ENCODE measurements at regions not wholly inside any gene's neighbourhood (a gene's known extent, or its start where the extent isn't known, plus 50 kb on each side); places are given as distances from the start of the nearest gene placed in this dataset.

- Histone ChIP-seq H2AFZ (ENCODE audit: low read length) (no peak overlapping the region), H3K79me1 (ENCODE audit: low read depth, low read length) (no peaks in the 10 kb centered on the region), H2BK15ac (ENCODE audit: low read length) (no peak overlapping the region), H3K4ac (ENCODE audit: low read length) (no peak overlapping the region), H3K4me2 (ENCODE audit: insufficient read depth, low read length, poor library complexity, severe bottlenecking) (no peak overlapping the region), H2AK5ac (ENCODE audit: low read depth, low read length) (no peak overlapping the region), H2BK12ac (ENCODE audit: low read length) (no peak overlapping the region), H4K91ac (ENCODE audit: low read depth, low read length, poor library complexity) (no peak overlapping the region), H4K8ac (ENCODE audit: low read depth, low read length) (no peak overlapping the region), H3K14ac (ENCODE audit: low read length) (no peak overlapping the region), H2BK5ac (ENCODE audit: low read length) (no peak overlapping the region), H3K9ac (ENCODE audit: low read depth, low read length, poor library complexity) (no peak overlapping the region), H3K23ac (ENCODE audit: low read depth, low read length, poor library complexity) (no peak overlapping the region), H3K27me3 (ENCODE audit: control insufficient read depth in 3 of 3, insufficient read depth in 3 of 3, low read depth in 1 of 3, low read length in 3 of 3) (no peaks in the 10 kb centered on the region), H3K9me3 (replicated peaks in 1 of 2; ENCODE audit: control insufficient read depth in 2 of 2, insufficient read depth in 1 of 2, low read depth in 1 of 2, low read length in 2 of 2) (peaks cover 4 to 5% of the 10 kb centered on the region in 2 donors), H3K4me3 (ENCODE audit: low read length in 2 of 2) (no peak overlapping the region), H3K27ac (replicated peaks; ENCODE audit: low read length) (no peak overlapping the region), H2BK120ac (ENCODE audit: low read depth, low read length) (no peak overlapping the region), H3K4me1 (ENCODE audit: control insufficient read depth in 2 of 2, insufficient read depth in 1 of 2, low read depth in 1 of 2, low read length in 2 of 2) (no peaks in the 10 kb centered on the region), H3K18ac (ENCODE audit: low read length) (no peak overlapping the region), H3K36me3 (replicated peaks in 1 of 2; ENCODE audit: control insufficient read depth in 2 of 2, insufficient read depth in 2 of 2, low read length in 2 of 2) (no peaks in the 10 kb centered on the region)
- DNase-seq (ENCODE audit: low spot score) = no peak
- no CpG with 5 or more reads among the region's 2 CpGs for WGBS, 2 donors (ENCODE audit: extremely low coverage in 2 of 2, insufficient read length in 2 of 2, insufficient replicate concordance in 1 of 2)
These were observed 944.8 kb upstream of the PCDH9 start for GRCh38 chr13:68174893-68175292.

DNA sequence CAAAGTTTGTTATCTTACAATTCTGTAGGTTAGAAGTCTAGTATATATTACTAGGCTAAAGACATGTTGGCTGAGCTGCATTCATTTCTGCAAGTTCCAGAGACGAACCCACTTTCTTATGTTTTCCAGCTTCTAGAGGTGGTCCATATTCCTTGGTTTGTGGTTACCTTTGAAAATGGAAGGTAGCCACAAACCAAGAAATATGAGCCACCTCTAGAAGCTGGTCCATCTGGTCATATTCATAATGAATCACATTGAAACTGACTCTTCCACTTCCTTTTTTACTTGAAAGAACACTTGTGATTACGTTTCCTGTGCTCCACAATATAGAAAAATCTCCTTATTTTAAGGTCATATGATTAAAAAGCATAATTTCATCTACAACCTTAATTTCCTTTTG lies 943.0 kb upstream of the PCDH9 start:
- no peak overlapping the region for H3K4ac ChIP-seq (ENCODE audit: low read length)
- H3K4me3 ChIP-seq (ENCODE audit: low read length in 2 of 2) = no peak overlapping the region
- H2BK15ac ChIP-seq (ENCODE audit: low read length) = no peak overlapping the region
- H3K4me1 ChIP-seq (ENCODE audit: control insufficient read depth in 2 of 2, insufficient read depth in 1 of 2, low read depth in 1 of 2, low read length in 2 of 2) = no peaks in the 10 kb centered on the region
- H2BK5ac ChIP-seq (ENCODE audit: low read length) = no peak overlapping the region
- H3K36me3 ChIP-seq (replicated peaks in 1 of 2; ENCODE audit: control insufficient read depth in 2 of 2, insufficient read depth in 2 of 2, low read length in 2 of 2) = no peaks in the 10 kb centered on the region
- H4K8ac ChIP-seq (ENCODE audit: low read depth, low read length) = no peak overlapping the region
- H3K27ac ChIP-seq (replicated peaks; ENCODE audit: low read length) = no peak overlapping the region
- H2AK5ac ChIP-seq (ENCODE audit: low read depth, low read length) = no peak overlapping the region
- no peak overlapping the region for H2BK12ac ChIP-seq (ENCODE audit: low read length)
- no peak overlapping the region for H3K4me2 ChIP-seq (ENCODE audit: insufficient read depth, low read length, poor library complexity, severe bottlenecking)
- no peak overlapping the region for H2AFZ ChIP-seq (ENCODE audit: low read length)
- H2BK120ac ChIP-seq (ENCODE audit: low read depth, low read length) = no peak overlapping the region
- H3K79me1 ChIP-seq (ENCODE audit: low read depth, low read length) = no peaks in the 10 kb centered on the region
- H4K91ac ChIP-seq (ENCODE audit: low read depth, low read length, poor library complexity) = no peak overlapping the region
- H3K27me3 ChIP-seq (ENCODE audit: control insufficient read depth in 3 of 3, insufficient read depth in 3 of 3, low read depth in 1 of 3, low read length in 3 of 3) = no peaks in the 10 kb centered on the region
- H3K9me3 ChIP-seq (replicated peaks in 1 of 2; ENCODE audit: control insufficient read depth in 2 of 2, insufficient read depth in 1 of 2, low read depth in 1 of 2, low read length in 2 of 2) = peaks cover 0 to 2% of the 10 kb centered on the region in 2 donors
- H3K23ac ChIP-seq (ENCODE audit: low read depth, low read length, poor library complexity) = no peak overlapping the region
- WGBS, 2 donors (ENCODE audit: extremely low coverage in 2 of 2, insufficient read length in 2 of 2, insufficient replicate concordance in 1 of 2) = no CpG with 5 or more reads among the region's 2 CpGs
- no peak overlapping the region for H3K9ac ChIP-seq (ENCODE audit: low read depth, low read length, poor library complexity)
- no peak for DNase-seq (ENCODE audit: low spot score)
- no peak overlapping the region for H3K18ac ChIP-seq (ENCODE audit: low read length)
- H3K14ac ChIP-seq (ENCODE audit: low read length) = no peak overlapping the region

DNA sequence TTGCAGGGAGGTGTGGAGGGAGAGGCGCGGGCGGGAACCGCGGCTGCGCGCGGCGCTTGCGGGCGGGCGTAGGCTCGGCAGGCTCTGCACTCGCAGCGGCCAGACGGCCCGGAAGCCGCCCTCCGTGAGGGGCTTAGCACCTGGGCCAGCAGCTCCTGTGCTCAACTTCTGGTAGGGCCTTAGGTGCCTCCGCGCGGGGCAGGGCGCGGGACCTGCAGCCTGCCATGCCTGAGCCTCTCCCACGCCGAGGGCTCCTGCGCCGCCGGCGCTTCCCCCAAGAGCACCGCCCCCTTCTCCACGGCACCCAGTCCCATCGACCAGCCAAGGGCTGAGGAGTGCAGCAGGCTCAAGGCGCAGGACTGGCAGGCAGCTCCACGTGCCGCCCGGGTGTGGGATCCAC lies 940.8 kb upstream of the PCDH9 start:
- Histone ChIP-seq H3K36me3 (replicated peaks in 1 of 2; ENCODE audit: control insufficient read depth in 2 of 2, insufficient read depth in 2 of 2, low read length in 2 of 2) (no peaks in the 10 kb centered on the region), H3K4ac (ENCODE audit: low read length) (no peak overlapping the region), H2BK5ac (ENCODE audit: low read length) (no peak overlapping the region), H4K91ac (ENCODE audit: low read depth, low read length, poor library complexity) (no peak overlapping the region), H3K27me3 (ENCODE audit: control insufficient read depth in 3 of 3, insufficient read depth in 3 of 3, low read depth in 1 of 3, low read length in 3 of 3) (no peaks in the 10 kb centered on the region), H2AFZ (ENCODE audit: low read length) (no peak overlapping the region), H2AK5ac (ENCODE audit: low read depth, low read length) (no peak overlapping the region), H3K9me3 (replicated peaks in 1 of 2; ENCODE audit: control insufficient read depth in 2 of 2, insufficient read depth in 1 of 2, low read depth in 1 of 2, low read length in 2 of 2) (peaks cover 0 to 2% of the 10 kb centered on the region in 2 donors), H3K4me3 (ENCODE audit: low read length in 2 of 2) (no peak overlapping the region), H3K27ac (replicated peaks; ENCODE audit: low read length) (no peak overlapping the region), H3K9ac (ENCODE audit: low read depth, low read length, poor library complexity) (no peak overlapping the region), H3K14ac (ENCODE audit: low read length) (no peak overlapping the region), H3K23ac (ENCODE audit: low read depth, low read length, poor library complexity) (no peak overlapping the region), H2BK120ac (ENCODE audit: low read depth, low read length) (no peak overlapping the region), H3K4me2 (ENCODE audit: insufficient read depth, low read length, poor library complexity, severe bottlenecking) (no peak overlapping the region), H3K4me1 (ENCODE audit: control insufficient read depth in 2 of 2, insufficient read depth in 1 of 2, low read depth in 1 of 2, low read length in 2 of 2) (no peaks in the 10 kb centered on the region), H3K79me1 (ENCODE audit: low read depth, low read length) (no peaks in the 10 kb centered on the region), H2BK15ac (ENCODE audit: low read length) (no peak overlapping the region), H4K8ac (ENCODE audit: low read depth, low read length) (peak overlapping the region; percentile 86), H2BK12ac (ENCODE audit: low read length) (no peak overlapping the region), H3K18ac (ENCODE audit: low read length) (no peak overlapping the region)
- DNase-seq (ENCODE audit: low spot score) = no peak
- WGBS, 2 donors (ENCODE audit: extremely low coverage in 2 of 2, insufficient read length in 2 of 2, insufficient replicate concordance in 1 of 2) = no CpG with 5 or more reads among the region's 37 CpGs

- no peak overlapping the region for H3K9ac ChIP-seq (ENCODE audit: low read depth, low read length, poor library complexity)
- H2BK15ac ChIP-seq (ENCODE audit: low read length) = no peak overlapping the region
- H3K4me2 ChIP-seq (ENCODE audit: insufficient read depth, low read length, poor library complexity, severe bottlenecking) = no peak overlapping the region
- no peak overlapping the region for H2AK5ac ChIP-seq (ENCODE audit: low read depth, low read length)
- H2BK12ac ChIP-seq (ENCODE audit: low read length) = no peak overlapping the region
- H3K4me3 ChIP-seq (ENCODE audit: low read length in 2 of 2) = no peak overlapping the region
- no peaks in the 10 kb centered on the region for H3K27me3 ChIP-seq (ENCODE audit: control insufficient read depth in 3 of 3, insufficient read depth in 3 of 3, low read depth in 1 of 3, low read length in 3 of 3)
- no peak overlapping the region for H3K14ac ChIP-seq (ENCODE audit: low read length)
- no peaks in the 10 kb centered on the region for H3K4me1 ChIP-seq (ENCODE audit: control insufficient read depth in 2 of 2, insufficient read depth in 1 of 2, low read depth in 1 of 2, low read length in 2 of 2)
- H3K18ac ChIP-seq (ENCODE audit: low read length) = no peak overlapping the region
- H3K4ac ChIP-seq (ENCODE audit: low read length) = no peak overlapping the region
- no peak overlapping the region for H2AFZ ChIP-seq (ENCODE audit: low read length)
- DNase-seq (ENCODE audit: low spot score) = no peak
- H3K27ac ChIP-seq (replicated peaks; ENCODE audit: low read length) = no peak overlapping the region
- no peak overlapping the region for H4K91ac ChIP-seq (ENCODE audit: low read depth, low read length, poor library complexity)
- H2BK5ac ChIP-seq (ENCODE audit: low read length) = no peak overlapping the region
- H4K8ac ChIP-seq (ENCODE audit: low read depth, low read length) = no peak overlapping the region
- H2BK120ac ChIP-seq (ENCODE audit: low read depth, low read length) = no peak overlapping the region
- H3K23ac ChIP-seq (ENCODE audit: low read depth, low read length, poor library complexity) = no peak overlapping the region
- no peaks in the 10 kb centered on the region for H3K36me3 ChIP-seq (replicated peaks in 1 of 2; ENCODE audit: control insufficient read depth in 2 of 2, insufficient read depth in 2 of 2, low read length in 2 of 2)
- no peaks in the 10 kb centered on the region for H3K79me1 ChIP-seq (ENCODE audit: low read depth, low read length)
- H3K9me3 ChIP-seq (replicated peaks in 1 of 2; ENCODE audit: control insufficient read depth in 2 of 2, insufficient read depth in 1 of 2, low read depth in 1 of 2, low read length in 2 of 2) = peaks cover 0 to 2% of the 10 kb centered on the region in 2 donors
These were observed 938.3 kb upstream of the PCDH9 start for GRCh38 chr13:68168448-68168847.
